ENCODE measurements at regions not wholly inside any gene's neighbourhood (a gene's known extent, or its start where the extent isn't known, plus 50 kb on each side); places are given as distances from the start of the nearest gene placed in this dataset.

DNA sequence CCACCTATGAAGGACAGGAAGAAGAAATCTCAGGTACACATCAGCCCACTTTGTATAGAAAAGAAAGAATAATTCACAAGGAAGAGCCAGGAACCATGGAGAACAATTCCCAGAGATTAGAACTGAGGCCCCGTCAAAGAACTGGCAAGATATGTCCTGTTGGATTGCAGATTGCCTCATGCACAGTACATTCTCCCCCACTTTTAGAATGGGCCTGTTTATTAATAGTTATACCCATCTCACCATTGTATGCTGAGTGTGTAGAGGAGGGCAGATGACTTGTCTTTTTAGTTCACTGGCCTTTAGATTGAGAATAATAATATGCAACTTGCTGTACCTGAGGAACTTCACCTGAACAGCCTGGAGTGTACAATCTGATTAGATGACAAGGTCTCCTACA, 315.6 kb upstream of the HAND2 start:
- no peak for TF ChIP-seq POLR2AphosphoS5 (IDR thresholded peaks at IDR 0.05; ENCODE audit: low read depth, low read length)
- no peak for TF ChIP-seq TAF1 (IDR thresholded peaks at IDR 0.05; ENCODE audit: borderline replicate concordance, insufficient read depth, low read length)

All from PFSK-1 (cell line).